BJ (cell line): ENCODE measurements at regions not wholly inside any gene's neighbourhood (a gene's known extent, or its start where the extent isn't known, plus 50 kb on each side); places are given as distances from the start of the nearest gene placed in this dataset.

Experiments used
- CTCF ChIA-PET: fragments of 350-600 bp; formaldehyde crosslinking; extraction: SDS; loops from one replicate; lab custom pipeline; 2021; ENCODE audit warnings: antibody characterized with exemption, inconsistent platforms; lab: Yijun Ruan, JAX
- POLR2A ChIA-PET: fragments of 300-600 bp; sonication (Branson Sonifier 250); formaldehyde crosslinking; extraction: SDS; loops from one replicate; lab custom pipeline; 2021; ENCODE audit warnings: antibody characterized with exemption; lab: Charles Lee
- DNase-seq: peaks from one replicate; pipeline ENCODE4 v3.0.0-alpha.2; 2011; ENCODE audit warnings: low read depth
- H3K27me3 ChIP-seq: 2 replicates; pipeline ENCODE4 v1.6.0; 2011; ENCODE audit warnings: low read length; ENCODE audit not compliant: control insufficient read depth, insufficient read depth
- H3K36me3 ChIP-seq: 2 replicates; pipeline ENCODE4 v1.5.1; 2011; ENCODE audit warnings: low read length; ENCODE audit not compliant: control insufficient read depth, insufficient read depth
- H3K4me3 ChIP-seq: 2 replicates; pipeline ENCODE4 v1.5.1; 2011; ENCODE audit warnings: low read depth, mild to moderate bottlenecking, control low read depth, low read length
- TF ChIP-seq, protein P1 (sequence below): IDR thresholded peaks from 2 replicates; pipeline ENCODE4 v1.5.1; 2011; ENCODE audit warnings: low read depth, mild to moderate bottlenecking, control low read depth, inconsistent platforms, low read length, moderate library complexity; ENCODE audit not compliant: insufficient read depth

DNA sequence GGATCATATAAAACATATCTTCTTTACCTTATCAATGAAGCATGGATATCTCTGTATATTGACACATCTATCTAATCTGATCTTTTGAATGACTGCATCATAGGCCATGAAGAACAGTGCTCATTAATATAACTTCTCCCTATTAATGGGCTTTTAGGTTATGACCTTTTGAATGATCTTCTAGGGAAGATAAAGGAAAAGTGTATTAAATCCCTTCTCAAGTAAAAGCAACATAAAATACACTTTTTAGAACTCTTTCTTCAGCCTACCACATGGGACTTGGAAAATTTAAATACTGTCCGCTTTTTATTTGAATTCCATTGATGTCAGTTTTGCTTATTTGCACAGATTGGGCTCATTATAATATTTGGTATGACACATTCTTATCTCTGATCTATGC is 425.4 kb downstream of the MED13L start:
- TF ChIP-seq, protein P1, sequence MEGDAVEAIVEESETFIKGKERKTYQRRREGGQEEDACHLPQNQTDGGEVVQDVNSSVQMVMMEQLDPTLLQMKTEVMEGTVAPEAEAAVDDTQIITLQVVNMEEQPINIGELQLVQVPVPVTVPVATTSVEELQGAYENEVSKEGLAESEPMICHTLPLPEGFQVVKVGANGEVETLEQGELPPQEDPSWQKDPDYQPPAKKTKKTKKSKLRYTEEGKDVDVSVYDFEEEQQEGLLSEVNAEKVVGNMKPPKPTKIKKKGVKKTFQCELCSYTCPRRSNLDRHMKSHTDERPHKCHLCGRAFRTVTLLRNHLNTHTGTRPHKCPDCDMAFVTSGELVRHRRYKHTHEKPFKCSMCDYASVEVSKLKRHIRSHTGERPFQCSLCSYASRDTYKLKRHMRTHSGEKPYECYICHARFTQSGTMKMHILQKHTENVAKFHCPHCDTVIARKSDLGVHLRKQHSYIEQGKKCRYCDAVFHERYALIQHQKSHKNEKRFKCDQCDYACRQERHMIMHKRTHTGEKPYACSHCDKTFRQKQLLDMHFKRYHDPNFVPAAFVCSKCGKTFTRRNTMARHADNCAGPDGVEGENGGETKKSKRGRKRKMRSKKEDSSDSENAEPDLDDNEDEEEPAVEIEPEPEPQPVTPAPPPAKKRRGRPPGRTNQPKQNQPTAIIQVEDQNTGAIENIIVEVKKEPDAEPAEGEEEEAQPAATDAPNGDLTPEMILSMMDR, result no peak
- Histone ChIP-seq H3K27me3 (no peaks in the 10 kb centered on the region), H3K36me3 (no peaks in the 10 kb centered on the region), H3K4me3 (no peak overlapping the region)
- ChIA-PET CTCF (no interaction called here), POLR2A (no interaction called here)
- DNase-seq, result no peak

DNA sequence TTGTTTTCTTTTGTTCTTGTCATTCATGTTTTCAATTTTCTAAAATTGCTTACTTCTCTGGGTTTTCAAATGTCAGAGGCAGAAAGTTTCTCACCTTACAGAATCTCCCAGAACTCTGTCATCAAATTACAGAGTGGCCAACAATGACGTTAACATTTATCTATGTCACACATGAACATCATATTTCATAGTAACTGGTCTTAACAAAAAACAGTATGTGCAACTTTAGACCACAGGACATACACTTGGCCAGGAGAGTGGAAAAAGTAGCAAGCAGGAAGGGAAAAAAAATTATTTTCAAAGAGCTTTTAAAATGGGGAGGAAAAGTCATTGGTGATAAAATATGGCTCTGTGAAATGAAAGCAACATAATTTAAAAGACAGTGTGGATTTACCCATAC is 426.5 kb downstream of the MED13L start:
- ChIA-PET POLR2A (no interaction called here), CTCF (interaction anchor here (0.8 kb wide), 1 partner anchor 44 kb away, joined by 3 read pairs; no protein-coding TSS in a partner anchor)
- Histone ChIP-seq H3K27me3 (no peaks in the 10 kb centered on the region), H3K4me3 (no peak overlapping the region), H3K36me3 (no peaks in the 10 kb centered on the region)
- DNase-seq, result no peak
- TF ChIP-seq, protein P1, result no peak

DNA sequence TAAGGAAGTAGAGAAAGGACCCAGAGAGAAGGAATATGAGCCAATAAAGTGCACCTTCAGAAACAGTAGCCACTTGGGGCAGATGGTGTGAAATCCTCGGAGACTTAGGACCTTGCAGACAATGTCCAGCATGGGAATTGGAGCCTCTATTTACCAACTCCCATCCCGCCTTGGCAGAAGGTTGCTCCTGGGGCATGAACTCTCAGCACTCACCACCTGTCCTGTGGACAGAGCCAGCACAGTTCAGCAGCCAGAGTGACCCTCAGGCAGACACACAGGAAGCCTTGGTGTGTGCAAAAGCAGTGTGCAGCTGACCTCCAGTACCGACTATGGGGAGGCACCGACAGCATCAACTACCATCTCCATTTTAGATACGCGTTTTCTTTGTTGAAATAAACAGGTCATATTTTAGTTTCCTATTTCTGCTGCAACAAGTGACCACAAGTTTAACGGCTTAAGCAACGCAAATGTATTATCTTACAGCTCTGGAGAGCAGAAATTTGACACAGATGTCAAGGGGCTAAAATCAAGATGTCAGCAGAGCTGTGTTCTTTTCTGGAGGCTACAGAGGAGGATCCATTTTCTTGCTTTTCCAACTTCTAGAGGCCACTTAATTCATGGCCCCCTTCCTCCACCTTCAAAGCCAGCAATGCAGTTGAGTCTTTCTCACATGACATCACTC is 428.1 kb downstream of the MED13L start:
- H3K4me3 ChIP-seq, result no peak overlapping the region
- ChIA-PET POLR2A (no interaction called here), CTCF (no interaction called here)
- H3K27me3 ChIP-seq, result no peaks in the 10 kb centered on the region
- TF ChIP-seq, protein P1, result no peak
- no peaks in the 10 kb centered on the region for H3K36me3 ChIP-seq
- DNase-seq, result no peak

- TF ChIP-seq, protein P1, result no peak
- no peak overlapping the region for H3K4me3 ChIP-seq
- peaks cover 3% of the 10 kb centered on the region for H3K27me3 ChIP-seq
- ChIA-PET POLR2A (no interaction called here), CTCF (no interaction called here)
- no peak for DNase-seq
- no peaks in the 10 kb centered on the region for H3K36me3 ChIP-seq
These were observed 430.1 kb downstream of the MED13L start for GRCh38 chr12:115847398-115847797.

- TF ChIP-seq, protein P1, result no peak
- peaks cover 3% of the 10 kb centered on the region for H3K27me3 ChIP-seq
- ChIA-PET CTCF (interaction anchor here (0.9 to 1.3 kb wide), 2 partner anchors 10 to 11 kb away, joined by 3 to 4 read pairs; no protein-coding TSS in a partner anchor), POLR2A (no interaction called here)
- DNase-seq, result no peak
- H3K36me3 ChIP-seq, result no peaks in the 10 kb centered on the region
- no peak overlapping the region for H3K4me3 ChIP-seq
These were observed 431.0 kb downstream of the MED13L start for GRCh38 chr12:115846516-115846915.
